Activated CD4-positive, alpha-beta T cell treated with anti-CD3 and anti-CD28 coated beads, Interleukin-2, amount 50 U/mL, for 16 hours (primary cell): ENCODE measurements at regions not wholly inside any gene's neighbourhood (a gene's known extent, or its start where the extent isn't known, plus 50 kb on each side); places are given as distances from the start of the nearest gene placed in this dataset.

Source experiments
- DNase-seq: peaks from one replicate; pipeline ENCODE4 v3.0.0-alpha.2; 2020

GRCh38 chr14:22011253-22011642 is 337.6 kb upstream of the OR4E1 start:
- no peak for DNase-seq

DNA sequence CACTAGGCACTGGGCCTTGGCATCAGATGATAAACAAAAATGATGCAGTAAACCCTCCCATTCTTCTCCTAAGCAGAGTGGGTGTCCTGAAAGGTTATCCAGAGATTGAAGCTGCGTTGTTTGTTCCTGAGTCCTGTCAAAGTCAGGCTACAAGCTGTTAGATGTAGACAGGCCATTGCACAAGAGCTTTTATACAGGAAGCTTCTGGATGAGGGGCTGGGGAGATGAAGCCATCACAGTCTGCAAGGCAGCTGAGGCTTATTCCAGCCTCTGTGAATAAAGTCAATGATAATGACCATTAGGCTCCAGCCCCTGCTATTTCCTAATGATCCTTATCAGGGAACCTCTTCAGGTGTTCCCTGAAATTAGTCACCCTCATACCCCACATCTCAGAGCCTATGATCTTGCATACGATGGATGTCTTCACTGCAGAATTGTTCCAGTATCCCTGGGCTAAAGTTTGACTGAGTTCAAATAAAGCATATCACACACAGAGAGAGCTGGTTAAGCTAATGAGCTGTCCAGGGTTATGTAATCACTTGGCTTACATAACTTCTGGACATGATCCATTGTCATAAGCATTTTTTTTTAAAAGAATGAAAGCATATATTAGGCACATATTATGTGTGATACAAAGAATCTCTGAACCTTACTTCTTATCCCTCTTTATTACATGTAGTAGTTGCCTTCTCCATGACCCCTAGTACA is 337.1 kb upstream of the OR4E1 start:
- DNase-seq, result no peak

GRCh38 chr14:22008766-22009165 is 335.1 kb upstream of the OR4E1 start:
- no peak for DNase-seq

DNA sequence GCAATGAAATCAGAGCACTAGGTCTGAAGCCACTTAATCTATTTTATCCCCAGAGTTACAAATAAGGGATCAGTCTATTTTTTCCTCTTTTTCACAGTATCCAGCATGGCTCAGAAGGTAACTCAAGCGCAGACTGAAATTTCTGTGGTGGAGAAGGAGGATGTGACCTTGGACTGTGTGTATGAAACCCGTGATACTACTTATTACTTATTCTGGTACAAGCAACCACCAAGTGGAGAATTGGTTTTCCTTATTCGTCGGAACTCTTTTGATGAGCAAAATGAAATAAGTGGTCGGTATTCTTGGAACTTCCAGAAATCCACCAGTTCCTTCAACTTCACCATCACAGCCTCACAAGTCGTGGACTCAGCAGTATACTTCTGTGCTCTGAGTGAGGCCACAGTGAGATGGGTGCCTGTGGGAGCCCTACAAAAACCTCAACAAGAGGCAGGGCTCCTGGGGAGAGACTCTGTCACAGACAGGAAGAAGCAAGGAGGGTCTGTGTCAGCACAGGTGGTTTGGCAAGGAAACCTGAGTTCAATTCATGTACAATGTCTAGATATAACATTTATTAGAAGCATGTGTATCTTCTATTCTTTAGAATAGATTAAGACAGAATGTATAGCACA is 334.3 kb upstream of the OR4E1 start:
- no peak for DNase-seq

DNA sequence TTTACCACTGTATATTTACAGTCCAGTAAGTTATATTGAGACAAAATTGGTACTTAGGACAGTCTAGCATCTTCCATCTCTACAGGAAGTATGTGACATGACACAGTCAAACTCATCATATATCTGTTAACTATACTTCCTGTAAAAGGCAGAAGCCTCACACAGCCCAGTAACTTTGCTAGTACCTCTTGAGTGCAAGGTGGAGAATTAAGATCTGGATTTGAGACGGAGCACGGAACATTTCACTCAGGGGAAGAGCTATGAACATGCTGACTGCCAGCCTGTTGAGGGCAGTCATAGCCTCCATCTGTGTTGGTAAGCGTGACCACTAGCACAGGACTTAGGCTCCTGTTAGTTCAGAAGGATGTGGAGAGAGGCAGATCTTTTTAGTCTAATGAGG is 333.7 kb upstream of the OR4E1 start:
- DNase-seq, result no peak

DNA sequence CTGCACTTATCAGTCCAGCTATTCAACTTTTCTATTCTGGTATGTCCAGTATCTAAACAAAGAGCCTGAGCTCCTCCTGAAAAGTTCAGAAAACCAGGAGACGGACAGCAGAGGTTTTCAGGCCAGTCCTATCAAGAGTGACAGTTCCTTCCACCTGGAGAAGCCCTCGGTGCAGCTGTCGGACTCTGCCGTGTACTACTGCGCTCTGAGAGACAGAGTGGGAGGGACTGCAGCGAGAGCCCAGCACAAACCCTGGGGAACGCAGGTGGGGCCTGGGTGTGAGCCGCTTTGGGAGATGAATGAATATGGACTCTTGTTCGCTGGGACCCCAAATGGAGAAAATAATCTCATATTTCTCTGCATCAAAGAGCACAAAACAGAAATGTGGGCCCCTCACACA is 329.8 kb upstream of the OR4E1 start:
- DNase-seq, result no peak

DNA sequence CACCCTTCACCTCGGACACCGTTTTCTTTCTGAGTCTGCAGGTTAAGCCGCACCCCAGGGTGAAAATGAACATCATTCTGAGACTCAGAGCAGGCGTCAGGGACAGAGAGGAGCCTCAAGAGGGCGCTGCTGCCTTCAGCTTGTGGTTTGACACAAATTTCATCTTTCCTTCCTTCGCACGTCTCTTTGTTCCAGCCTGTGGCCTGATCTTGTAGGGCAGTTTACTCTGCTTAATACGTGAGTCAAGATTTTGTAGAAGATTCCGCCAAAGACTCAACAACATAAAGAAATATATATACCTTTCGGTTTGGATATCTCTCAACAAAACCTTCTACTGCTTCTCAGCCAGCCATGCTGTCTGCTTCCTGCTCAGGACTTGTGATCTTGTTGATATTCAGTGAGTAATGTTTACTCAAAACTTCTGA is 329.3 kb upstream of the OR4E1 start:
- peak; percentile 79 for DNase-seq

GRCh38 chr14:21999402-21999801 is 325.8 kb upstream of the OR4E1 start:
- DNase-seq, result no peak

DNA sequence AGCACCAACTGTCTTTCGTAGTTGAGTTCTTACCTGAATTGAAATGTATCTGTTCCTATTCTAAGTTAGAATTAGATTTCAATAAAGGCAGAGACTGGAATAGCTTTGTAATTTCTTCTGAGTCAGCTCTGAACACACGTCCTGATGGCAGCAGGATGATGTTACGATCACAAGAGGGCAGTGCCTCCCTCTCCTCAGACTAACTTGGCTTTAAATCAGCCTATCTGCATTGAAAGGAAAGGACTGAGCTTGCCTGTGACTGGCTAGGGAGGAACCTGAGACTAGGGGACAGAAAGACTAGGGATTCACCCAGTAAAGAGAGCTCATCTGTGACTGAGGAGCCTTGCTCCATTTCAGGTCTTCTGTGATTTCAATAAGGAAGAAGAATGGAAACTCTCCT is 323.7 kb upstream of the OR4E1 start:
- peak; percentile 68 for DNase-seq

GRCh38 chr14:21995332-21995731 is 321.7 kb upstream of the OR4E1 start:
- DNase-seq, result no peak

DNA sequence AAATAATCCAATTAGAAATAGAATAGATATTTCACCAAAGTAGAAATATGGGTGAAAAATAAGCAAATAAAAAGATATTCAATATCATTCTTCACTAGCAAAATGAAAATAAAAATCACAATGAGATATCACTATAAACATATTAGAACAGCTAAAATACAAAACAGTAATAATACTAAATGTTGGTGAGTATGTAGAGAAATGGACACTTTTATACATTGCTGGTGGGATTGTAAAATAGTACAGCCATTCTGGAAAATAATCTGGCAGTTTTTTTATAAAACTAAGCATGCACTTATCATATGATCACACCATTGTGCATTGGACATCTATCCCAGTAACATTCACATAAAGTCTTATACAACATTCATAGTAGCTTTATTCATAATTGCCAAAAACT is 320.2 kb upstream of the OR4E1 start:
- no peak for DNase-seq

- DNase-seq, result no peak
These were observed 319.5 kb upstream of the OR4E1 start for GRCh38 chr14:21993070-21993469.

GRCh38 chr14:21991130-21991529 is 317.5 kb upstream of the OR4E1 start:
- no peak for DNase-seq

- DNase-seq, result peak; percentile 39
These were observed 316.5 kb upstream of the OR4E1 start for GRCh38 chr14:21990116-21990515.

- no peak for DNase-seq
These were observed 315.5 kb upstream of the OR4E1 start for GRCh38 chr14:21989090-21989489.

DNA sequence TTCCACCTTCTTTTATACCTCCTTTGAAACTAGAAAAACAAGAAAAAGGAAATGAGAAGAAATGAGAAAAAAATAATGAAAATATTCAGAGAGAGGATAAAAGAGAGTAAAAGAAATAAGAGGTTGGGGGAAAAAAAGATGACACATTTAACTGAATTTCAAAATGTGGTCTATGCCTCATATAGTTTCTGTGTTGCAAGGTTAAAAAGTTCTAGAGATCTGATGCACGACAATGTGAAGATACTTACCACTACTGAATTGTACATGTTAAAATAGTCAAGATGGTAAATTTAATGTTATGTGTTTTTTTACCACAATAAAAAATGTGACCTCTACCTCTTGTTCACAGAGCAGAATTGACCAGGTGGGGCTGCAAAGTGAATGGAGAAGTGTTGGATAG is 314.8 kb upstream of the OR4E1 start:
- DNase-seq, result no peak

GRCh38 chr14:21987937-21988336 is 314.3 kb upstream of the OR4E1 start:
- peak; percentile 60 for DNase-seq

DNA sequence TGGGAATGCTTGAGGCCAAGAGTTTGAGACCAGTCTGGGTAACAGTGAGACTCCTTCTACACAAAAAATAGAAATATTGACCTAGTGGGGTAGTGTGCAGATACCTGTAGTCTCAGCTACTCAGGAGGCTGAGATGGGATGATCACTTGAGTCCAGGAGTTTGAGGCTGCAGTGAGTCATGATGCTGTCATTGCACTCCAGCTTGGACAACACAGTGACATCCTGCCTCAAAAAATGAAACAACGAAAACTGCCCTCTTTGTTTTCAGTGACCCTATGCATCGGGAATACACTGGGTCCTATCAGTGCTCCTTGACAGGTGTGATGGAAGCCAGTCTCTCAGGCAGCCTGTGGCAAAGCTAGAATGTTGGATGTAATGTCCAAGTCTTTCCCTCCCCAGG is 311.5 kb upstream of the OR4E1 start:
- no peak for DNase-seq

GRCh38 chr14:21978999-21979314 is 305.3 kb upstream of the OR4E1 start:
- DNase-seq, result no peak

DNA sequence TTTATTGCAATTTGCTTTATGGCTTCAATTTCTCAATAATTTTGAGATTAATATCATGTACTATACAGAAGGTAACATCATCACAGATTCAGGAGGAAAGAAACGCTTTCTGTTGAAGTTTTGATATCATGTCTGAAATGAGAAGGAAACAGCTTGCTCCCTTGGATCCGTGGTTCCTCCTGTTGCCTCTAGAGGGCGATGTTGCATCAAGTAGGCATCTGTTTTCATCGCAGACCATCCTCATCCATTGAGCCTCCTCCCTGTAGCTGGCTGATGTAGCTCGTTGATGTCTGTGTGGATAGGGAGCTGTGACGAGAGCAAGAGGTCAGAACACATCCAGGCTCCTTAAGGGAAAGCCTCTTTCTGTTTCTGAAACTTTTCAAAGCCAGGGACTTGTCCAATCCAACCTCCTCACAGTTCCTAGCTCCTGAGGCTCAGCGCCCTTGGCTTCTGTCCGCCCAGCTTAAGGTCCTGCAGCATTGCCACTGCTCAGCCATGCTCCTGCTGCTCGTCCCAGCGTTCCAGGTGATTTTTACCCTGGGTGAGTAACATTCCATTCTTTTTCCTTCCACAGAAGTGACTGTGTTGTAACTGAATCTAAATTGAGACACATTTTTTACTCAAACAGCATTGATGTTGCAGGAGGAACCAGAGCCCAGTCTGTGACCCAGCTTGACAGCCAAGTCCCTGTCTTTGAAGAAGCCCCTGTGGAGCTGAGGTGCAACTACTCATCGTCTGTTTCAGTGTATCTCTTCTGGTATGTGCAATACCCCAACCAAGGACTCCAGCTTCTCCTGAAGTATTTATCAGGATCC is 304.8 kb upstream of the OR4E1 start:
- peak; percentile 76 for DNase-seq

DNA sequence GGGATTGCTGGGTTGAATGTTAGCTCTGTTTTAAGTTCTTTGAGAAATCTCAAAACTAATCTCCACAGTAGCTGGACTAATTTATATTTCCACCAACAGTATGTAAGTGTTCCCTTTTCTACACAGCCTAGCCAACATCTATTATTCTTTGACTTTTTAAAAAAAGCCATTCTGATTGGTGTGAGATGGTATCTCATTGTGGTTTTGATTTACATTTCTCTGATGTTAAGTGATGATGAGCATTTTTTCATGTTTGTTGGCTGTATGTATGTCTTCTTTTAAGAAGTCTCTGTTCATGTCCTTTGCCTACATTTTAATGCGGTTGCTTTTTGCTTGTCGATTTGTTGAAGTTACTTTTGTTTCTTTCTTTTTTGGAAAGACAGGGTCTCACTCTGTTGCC is 301.1 kb upstream of the OR4E1 start:
- no peak for DNase-seq

DNA sequence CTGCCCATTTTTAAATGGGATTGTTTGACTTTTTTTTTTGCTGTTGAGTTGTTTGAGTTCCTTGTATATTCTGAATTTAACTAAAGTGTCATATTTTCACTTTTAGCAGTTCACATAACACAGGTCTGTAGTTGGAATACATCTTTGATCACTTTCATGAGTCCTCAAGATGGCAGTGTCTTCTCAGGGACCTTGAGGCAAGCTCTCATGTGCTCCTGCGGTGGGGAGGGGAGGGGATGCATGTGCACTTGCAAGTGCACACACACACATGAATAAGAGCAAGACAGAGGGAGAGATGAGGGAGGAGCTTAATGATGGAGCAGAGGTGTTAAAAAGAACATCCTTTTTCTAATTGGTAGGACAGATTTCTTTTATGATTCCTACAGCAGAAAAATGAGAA is 291.4 kb upstream of the OR4E1 start:
- peak; percentile 48 for DNase-seq

- no peak for DNase-seq
These were observed 290.6 kb upstream of the OR4E1 start for GRCh38 chr14:21964180-21964579.

- DNase-seq, result no peak
These were observed 287.0 kb upstream of the OR4E1 start for GRCh38 chr14:21960636-21961035.
